ENCODE measurements at regions not wholly inside any gene's neighbourhood (a gene's known extent, or its start where the extent isn't known, plus 50 kb on each side); places are given as distances from the start of the nearest gene placed in this dataset.

DNA sequence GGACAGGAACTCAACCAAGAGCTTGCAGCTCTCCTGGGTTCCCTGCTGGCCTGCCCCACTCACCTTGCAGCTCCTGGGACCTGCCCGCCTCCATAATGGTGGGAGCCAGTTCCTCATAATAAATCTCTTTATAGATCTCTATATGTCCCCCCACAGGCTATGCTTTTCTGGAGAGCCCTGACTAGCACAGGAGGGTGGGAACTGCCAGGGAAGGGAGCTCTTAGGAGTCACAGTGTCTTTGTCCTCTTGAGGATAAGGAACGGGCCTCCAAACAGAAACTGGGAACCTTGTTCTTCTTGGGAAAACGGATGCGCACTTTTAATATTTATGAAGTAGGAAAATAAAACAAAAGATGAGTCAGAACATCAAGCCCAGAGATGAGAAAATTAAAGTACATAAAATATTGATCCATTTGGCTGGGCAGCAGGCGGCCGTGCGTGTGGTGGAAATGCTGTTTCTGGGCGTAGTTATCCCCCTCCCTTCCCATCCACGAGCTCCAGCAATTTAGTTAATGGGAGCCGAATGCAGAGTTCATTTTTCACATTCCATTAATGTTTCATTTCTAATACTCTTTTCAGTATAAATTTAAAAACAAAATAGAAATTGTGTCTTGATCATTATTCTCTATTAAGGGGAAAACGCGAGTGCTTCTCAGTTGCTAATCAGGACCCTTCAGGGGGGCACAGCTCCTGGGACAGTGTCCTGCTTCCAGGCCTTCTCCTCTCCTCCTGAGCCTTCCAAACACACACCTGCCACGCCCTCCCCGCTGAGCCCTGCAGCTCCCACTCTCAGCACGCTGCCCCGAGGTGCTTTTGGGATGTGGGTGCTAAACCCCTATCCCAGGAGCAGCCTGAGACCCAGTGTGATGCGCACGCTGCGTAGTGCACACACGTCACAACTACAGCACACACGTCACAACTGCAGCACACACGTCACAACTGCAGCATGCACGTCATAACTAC, 323.3 kb upstream of the AJAP1 start:
- DNase-seq, result no peak

DNA sequence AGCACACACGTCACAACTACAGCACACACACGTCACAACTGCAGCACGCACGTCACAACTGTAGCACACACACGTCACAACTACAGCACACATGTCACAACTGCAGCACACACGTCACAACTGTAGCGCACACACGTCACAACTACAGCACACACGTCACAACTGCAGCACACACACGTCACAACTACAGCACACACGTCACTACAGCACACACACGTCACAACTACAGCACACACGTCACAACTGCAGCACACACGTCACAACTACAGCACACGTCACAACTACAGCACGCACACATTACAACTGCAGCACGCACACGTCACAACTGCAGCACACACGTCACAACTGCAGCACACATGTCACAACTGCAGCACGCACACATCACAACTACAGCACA, 322.6 kb upstream of the AJAP1 start:
- DNase-seq, result no peak

DNA sequence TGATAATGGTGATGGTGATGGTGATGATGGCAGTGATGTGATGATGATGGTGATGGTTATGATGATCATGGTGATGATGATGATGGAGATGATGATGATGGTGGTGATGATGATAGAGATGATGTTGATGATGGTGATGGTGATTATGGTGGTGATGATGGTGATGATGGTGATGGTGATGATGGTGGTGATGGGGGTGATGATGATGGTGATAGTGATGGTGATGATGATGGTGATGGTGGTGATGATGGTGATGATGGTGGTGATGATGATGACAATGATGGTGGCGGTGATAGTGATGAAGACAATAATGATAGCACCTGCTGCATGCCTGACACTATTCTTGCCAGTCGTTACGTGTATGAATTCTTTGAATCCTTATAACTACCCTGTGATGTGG, 317.9 kb upstream of the AJAP1 start:
- no peak for DNase-seq

DNA sequence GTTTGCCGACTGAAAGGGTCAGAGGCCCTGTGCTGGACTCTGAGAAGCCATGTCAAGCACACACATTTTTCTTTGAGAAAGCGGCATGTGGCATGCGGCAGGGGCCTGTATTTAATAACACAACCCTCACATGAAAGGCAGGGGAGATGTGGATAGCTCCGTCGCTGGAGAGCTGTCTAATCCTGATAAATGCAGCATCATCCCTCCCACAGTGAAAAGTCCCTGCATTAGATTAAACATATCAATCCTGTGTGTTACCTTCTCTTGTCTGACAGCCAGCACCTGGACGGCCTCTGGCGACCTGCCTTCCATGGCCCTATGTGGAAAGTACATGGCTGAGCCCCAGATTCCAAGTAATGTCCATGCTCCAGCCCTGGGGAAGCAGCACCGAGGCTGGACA, 313.0 kb upstream of the AJAP1 start:
- no peak for DNase-seq

DNA sequence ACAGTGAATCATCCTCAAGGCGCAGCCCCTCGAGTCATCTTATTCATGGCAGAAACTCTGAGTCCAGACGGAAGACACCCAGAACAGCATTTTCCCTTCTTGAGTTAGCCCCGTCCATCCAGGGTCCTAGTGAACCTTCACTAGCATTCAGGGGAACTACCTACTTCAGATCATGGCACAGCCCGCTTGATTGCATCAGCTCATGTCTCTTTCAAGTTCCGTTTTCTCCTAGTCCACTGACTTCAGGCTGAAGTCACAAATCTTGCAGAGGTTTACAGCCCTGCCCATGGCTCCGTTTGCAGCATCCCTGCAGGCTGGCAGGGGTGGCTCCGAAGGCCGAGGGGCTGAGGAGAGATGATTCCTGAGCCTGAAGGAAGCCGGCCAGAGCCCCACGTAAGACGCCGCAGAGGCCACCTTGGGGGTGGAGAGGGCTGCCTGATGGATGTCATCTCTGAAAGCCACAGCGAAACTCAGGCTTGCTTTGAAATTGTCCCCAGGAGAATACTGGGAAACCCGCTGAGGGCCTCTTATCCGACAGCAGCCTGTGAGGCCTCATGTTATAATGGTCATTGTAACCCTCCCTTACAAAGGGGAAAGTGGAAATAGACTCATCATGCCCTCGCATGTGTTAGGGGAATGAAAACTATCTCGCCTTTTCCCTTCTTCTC, 310.2 kb upstream of the AJAP1 start:
- DNase-seq, result no peak

DNA sequence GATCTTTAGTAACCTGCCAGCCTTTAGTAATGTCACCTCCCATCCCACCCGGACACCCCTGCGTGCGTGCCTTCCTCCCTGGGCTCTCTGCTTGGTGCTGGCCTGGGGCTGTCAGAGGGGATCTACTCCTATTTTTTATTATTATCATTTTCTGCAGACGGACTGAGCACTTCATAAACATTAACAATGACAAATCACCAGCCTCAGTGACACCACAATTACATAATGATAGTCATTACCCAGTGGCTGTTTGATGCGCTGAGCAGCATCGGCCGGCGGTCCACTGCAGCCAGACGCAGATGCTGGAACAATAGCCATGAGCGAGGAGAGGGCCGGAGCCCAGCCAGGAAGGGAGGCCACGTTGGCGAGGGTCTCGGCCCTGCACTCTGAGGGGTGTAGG, 309.3 kb upstream of the AJAP1 start:
- no peak for DNase-seq

DNA sequence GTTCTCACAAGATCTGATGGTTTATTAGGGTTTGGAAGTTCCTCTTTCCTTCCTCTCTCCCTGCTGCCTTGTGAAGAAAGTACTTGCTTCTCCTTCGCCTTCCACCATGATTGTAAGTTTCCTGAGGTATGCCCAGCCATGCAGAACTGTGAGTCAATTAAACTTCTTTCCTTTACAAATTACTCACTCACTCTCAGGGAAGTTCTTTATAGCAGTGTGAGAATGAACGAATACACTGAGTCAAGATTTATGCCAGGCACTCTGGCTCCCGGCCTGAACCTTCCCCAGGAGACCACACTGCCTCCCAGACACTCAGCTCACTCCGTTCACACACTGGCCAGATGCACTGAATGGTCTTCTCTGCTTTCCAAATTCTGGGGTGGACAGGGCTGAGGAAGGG, 308.3 kb upstream of the AJAP1 start:
- no peak for DNase-seq

DNA sequence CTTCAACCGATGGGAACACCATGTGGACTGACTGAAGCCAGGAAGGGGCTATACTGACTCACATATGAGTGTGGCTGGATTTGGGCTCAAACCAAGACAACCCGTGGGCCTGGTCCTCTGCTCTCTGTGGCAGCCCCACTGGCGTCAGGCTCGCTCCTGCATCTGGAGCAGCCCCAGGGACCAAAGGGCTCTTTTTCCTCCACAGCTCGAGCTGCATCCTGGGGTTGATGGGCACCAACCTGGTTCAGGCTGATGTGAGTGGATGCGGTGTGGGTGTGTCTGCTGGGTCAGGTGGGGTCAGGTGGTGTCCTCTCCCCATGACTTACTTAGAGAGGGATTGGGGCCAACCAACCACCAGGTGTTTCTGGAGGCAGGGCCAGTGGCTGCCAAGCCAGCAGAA, 303.0 kb upstream of the AJAP1 start:
- DNase-seq, result no peak

DNA sequence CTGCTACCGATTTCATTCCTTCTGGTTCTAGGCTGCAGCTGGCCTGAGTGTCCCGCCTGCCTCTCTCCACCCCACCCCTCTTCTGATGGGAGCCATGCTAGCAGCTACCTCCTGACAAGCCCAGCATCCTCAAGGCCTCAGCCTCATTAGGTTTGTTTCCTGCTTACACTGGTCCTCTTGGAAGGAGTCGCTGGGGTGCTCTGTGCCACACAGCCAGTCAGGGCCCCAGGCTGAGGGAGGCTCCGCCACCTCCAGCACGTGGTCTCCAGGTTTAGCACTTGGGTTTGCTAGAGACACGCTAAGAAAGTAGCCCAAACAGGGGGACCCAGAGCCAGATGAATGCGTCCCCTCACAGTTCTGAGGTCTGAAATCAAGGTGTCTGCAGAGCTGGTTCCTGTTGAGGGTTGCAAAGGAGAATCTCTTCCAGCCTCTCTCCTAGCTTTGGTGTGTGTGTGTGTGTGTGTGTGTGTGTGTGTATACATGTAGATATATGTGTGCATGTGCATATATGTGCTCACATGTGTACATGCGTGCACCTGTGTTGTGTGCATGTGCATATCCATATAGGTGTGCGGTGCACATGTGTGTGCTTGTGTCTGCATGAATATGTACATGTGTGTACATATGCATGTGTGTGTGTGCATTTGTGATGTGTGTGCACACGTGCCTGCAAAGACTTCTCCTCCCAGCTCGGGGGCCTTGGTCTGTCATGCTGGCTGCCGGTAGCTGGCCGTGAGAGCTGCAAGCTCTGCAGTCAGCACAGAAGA, 301.1 kb upstream of the AJAP1 start:
- DNase-seq, result no peak

DNA sequence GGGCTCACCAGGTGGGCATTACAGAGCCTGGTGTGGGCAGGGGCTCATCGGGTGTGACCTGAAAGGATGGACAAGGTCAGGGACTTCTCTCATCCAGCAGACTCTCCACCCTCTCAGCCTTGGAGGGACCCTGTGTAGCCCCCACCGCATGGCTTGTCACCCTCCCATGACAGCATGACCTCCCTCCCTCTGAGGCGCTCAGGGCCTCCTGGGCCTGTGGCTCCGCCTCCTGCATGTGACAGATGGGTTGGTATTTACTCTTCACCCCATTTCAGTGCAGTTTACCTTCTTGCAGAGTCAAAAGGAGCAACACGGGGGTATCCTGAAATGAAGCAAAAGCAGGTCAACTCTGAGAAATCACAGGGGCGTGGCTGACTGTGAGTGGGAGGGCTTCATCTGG, 298.6 kb upstream of the AJAP1 start:
- DNase-seq, result no peak

DNA sequence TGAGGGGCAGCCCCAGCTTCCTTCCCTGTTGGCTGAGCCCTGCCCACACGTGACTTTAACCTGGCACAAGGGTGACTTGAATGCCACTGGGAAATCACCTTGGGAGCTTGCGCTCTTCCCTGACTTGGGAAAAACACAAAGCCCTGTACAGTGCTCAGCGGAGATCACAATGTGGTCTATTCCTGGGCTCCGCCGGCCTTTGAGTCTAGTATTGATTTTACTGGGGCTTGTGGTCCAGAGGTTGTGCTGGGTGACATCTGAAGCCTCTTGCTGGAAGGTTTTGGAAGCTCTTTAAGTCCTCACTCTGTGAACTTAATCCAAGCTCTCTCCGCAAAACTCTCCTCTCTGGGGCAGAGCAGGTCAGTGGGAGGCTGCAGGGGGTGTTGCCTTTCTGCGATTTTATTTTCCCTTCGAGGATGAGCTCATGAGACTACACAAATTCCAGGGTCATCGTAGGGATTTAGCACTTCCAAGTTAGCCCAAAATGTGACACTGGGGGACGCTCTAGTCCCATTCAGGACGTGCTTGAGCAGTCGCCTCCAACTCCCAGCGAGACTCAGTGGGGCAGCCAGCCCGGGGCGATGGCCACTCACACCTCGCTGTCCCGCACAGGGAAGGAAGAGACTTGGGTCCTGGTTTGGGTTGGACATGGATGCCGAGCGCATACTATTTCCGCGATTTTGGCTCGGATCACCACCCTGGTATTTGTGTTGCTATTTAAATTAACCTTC, 291.9 kb upstream of the AJAP1 start:
- no peak for DNase-seq

DNA sequence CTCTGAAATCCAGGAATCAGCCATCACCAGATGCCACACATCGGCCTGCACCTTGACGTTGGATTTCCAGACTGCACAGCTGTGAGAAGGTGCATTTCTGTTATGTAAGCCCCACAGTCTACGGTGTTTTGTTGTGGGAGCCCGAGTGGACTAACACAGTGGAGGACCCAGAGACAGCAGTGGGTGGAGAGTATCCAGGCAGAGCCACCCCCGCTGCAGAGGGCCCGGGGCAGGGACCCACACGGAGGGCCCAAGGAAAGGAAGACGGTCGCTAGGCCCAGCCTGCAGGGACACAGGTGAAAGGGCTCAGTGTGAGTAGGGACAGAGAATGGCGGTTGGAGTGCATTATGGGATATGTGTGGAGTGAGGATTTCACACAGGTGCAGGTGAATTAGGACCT, 288.3 kb upstream of the AJAP1 start:
- DNase-seq, result no peak

DNA sequence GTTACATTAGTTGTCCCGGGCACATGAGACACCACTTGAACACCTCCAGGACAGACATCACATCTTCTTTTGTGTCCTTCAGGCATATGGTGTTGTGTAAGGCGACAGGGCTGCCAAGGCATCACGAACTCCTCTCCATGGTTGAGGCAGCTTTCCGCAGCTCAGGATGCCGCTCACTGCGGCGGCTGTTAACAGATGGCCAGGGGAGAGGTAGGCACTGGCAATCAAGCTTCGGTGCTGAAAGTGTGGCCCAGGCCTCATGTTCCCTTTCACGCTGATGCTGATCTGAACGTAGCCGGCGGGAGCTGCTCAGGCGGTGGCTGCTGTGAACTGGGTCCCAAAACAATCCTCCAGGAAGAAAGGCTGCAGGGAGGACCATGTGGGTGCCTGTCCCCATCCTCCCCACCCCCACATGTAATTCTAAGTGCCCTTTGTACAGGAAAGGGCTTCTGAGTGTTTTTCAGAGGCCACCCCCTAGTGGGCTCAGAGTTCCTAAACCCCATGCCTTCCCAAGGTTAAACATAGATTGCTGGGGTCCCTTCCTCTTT, 287.1 kb upstream of the AJAP1 start:
- no peak for DNase-seq

DNA sequence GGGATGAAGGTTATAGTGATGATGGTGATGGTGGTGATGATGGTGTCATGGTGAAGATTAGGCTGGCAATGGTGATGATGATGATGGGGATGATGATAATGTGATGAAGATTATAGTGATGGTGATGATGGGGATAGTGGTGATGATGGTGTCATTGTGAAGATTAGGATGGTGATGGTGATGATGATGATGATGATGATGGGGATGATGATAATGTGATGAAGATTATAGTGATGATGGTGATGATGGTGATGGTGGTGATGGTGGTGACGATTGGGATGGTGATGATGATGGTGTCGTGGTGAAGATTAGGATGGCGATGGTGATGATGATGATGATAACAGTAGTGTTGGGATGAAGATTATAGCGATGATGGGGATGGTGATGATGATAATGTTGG, 285.1 kb upstream of the AJAP1 start:
- DNase-seq, result no peak

DNA sequence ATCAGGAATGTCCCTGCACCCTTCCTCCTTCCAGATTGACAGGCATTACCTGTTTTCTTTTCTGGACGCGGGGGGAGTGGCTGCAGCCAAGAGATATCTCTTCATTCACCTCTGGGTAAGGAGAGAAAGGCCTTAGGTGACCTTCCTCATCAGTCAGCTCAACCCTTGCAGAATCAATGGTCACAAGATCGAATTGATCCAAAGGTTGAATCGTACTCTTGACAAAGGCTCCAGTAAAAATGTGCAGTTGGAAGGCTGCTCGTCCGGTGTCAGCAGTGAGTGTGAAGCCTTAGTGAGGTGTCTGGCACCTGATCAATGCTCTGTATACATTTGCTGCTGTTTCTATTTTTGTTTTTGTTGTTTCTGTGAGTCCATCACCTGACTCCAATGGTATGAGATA, 282.6 kb upstream of the AJAP1 start:
- no peak for DNase-seq

DNA sequence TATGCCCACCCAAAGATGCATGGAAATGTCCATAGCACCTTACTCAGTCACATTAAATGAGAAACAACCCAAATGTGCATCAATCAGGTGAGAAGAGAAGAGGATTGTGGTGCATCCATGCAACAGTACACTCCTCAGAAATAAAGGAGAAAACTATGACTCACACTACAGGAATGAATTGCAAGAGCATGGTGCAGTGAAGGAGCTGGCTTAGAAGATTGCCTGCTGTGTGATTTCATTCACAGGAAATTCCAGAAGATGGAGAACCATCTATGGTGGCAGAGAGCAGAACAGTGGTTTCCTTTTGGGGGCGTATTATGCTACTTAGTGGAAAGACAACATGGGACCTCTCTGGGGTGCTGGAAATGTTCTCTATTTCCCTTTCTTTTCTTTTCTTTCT, 278.6 kb upstream of the AJAP1 start:
- DNase-seq, result no peak

DNA sequence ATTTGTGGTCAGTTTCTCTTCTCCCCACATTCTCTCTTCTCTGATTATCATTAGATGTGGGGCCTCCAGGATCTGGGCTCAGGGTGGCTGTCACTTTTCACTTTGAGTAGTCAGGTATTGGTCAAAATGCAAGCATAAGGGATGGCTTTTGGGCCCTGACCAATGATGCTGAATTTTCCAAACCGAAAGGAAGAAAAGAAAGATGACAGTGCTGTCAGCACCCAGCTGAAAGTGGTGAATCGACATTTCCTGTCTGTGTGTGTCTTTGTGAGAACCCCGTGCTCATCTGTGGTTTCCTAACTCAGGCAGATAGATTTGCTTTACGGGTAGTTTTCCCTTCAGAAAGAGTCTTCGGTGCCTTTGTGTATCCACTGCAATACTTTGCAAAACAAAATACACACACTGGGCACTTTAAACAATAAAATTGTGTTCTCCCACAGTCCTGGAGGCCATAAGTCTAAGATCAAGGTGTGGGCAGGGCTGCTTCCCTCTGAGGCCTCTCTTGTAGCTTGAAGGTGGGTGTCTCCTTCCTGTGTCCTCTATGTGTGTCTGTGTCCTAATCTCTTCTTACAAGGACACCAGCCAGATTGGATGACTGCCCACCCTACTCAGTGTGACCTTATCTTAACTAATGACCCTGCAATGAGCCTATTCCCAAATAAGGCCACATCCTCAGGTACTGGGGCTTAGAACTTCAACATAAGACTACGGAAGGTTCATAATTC, 274.8 kb upstream of the AJAP1 start:
- DNase-seq, result peak in 1 of 2 donors; percentile 7

DNA sequence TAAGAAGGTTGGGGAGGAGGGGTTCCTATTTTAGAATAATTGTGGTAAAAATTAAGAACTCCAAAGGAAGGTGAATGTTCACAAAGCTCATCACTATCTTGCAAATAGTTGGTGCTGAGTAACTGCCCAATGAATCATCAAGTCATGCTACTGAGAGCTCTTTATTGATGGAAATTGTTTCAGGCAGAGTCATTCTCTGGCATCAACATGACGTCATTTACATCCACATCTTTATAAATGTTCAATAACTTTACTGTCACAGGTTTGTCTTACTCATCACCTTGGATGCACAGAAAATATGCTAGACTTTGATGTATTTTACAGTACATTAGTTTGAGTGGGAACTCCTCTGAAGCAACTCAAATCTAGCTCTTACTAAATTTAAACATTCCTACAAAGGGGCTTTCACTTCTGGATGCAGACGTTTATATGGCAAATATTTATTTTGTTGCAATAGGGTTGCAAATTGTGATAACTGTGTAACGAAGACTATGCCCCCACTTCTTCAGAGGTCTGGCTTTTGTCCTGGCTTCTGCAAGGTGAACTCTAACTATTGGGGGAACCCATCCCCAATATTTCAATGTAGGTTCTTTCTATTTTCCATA, 273.7 kb upstream of the AJAP1 start:
- DNase-seq, result no peak

DNA sequence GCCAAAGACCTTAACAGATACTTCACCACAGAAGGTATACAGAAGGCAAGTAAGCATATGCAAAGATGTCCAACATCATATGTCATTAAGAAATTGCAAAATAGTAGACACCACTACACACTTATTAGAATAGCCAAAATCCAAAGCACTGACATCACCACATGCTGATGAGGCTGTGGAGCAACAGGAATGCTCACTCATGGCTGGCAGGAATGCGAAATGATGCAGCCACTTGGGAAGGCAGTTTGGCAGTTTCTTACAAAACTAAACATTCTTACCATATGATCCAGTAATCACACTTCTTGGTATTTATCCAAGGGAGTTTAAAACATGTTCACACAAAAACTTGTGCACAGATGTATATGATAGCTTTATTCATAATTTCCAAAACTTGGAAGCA, 261.2 kb upstream of the AJAP1 start:
- DNase-seq, result no peak

DNA sequence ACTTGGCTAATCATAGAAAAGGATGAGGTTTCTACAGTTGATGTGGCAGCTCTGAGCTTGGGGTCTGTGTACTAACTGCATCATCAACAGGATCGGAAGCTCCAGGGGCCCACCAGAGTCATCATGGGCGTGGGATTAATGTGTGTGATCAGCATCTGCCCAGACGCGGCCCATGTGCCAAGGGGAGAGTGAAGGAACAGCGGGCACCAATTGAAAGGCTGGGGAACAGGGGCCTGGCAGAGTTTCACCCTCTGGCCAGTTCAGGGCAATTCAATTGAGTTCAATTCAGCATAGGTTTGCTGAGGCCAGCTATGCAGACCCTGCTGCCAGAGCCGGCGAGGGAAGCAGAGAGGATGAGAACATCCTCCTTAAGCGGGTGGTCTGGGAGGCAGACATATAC, 260.0 kb upstream of the AJAP1 start:
- no peak for DNase-seq

DNA sequence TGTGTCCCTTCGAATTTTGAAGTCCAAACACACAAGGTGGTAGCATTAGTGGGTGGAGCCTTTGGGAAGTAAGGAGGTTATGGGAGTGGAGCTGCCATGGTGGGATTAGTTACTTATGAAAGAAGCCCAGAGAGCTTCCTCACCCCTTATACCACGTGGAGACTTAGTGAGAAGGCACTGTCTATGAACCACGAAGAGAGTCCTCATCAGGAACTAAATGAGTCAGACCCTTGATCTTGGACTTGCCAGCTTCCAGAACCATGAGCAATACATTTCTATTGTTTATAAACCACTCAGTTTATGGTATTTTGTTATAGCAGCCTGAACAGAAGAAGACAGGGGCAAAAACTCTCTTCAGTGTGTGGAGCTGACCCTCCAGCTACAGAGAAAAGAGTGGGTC, 259.3 kb upstream of the AJAP1 start:
- no peak for DNase-seq

DNA sequence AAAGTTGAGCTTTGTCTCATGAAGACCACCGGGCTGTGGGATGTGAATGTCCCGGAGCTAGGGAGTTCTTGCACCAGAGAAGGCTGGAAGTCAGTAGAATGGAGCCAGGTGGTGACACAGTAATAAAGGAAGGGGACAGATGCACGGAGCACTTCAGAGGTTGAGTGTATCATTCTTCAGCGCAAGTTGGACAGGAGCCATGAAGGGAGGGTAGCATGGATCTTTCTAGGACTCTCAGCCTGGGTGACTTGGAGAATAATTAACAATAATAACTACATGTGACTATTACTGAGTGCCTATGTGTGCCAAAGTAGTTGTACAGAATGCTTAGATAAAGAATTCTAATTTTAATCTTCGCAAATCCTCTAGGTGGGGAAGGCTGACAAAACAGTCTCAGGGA, 258.7 kb upstream of the AJAP1 start:
- no peak for DNase-seq
